Stimulated activated CD4-positive, alpha-beta T cell treated with anti-CD3 and anti-CD28 coated beads, Interleukin-1b, Interleukin-23, amount 100 ng/mL, for 4 hours (primary cell): ENCODE measurements at regions not wholly inside any gene's neighbourhood (a gene's known extent, or its start where the extent isn't known, plus 50 kb on each side); places are given as distances from the start of the nearest gene placed in this dataset.

Source experiments
- DNase-seq, 2 donors: peaks; one replicate each; pipeline ENCODE4 v3.0.0-alpha.2; 2020; ENCODE audit warnings: low read depth in 2 of 2

DNA sequence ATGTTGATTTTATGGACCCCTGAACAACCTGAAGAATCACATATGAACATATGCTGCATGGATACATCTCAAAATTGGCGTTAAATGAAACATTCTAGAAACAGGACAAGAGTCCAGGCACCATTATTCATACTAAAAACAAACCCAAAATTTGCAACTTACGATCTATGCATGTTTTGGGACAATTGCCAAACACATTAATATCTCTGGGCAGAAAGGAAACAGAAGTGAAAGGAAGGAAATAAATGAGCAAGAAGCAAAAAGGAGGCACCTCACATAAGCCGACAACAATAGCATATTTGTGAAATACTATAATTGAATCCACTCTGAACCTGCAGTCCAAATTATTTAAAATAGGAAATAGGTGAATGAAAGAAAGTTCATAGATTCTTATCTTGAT, 1505.3 kb downstream of the AACS start:
- DNase-seq, result no peak

DNA sequence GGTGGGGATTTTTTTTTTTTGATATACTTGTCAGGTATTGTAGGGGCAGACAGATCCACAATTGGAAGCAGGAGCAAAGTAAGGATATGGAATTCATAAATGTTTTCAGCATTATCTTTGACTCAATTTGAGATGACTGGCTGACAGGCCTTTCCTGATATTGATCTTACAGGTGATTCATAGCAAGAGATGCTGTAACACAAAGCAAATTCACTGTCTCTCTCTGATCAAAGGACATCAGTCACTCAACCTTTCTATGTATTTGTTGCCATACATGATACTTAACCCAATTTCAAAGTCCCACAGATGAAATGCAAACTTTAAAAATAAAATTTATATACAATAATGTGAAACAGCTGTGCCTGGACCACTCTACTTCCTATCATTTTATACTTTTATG, 1506.9 kb downstream of the AACS start:
- DNase-seq, result no peak

DNA sequence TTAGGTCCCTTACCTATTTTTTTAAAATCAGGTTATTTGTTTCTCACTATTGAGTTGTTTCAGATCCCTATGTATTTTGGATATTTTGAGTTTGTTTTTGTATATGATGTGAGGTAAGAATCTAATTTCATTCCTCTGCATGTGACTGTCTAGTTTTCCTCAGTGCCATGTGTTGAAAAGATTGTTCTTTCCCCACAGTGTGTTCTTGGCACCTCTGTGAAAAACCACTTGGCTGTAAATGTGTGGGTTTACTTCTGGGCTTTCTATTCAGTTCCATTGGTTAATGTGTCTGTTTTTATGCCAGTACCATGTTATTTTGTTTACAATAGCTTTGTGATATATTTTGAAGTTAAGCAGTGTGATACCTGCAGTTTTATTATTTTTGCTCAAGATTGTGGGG, 1516.4 kb downstream of the AACS start:
- no peak for DNase-seq

- no peak for DNase-seq
These were observed 1517.0 kb downstream of the AACS start for GRCh38 chr12:126582231-126582630.

- peak; percentile 3 to 15 for DNase-seq
These were observed 1523.5 kb downstream of the AACS start for GRCh38 chr12:126588586-126589249.

DNA sequence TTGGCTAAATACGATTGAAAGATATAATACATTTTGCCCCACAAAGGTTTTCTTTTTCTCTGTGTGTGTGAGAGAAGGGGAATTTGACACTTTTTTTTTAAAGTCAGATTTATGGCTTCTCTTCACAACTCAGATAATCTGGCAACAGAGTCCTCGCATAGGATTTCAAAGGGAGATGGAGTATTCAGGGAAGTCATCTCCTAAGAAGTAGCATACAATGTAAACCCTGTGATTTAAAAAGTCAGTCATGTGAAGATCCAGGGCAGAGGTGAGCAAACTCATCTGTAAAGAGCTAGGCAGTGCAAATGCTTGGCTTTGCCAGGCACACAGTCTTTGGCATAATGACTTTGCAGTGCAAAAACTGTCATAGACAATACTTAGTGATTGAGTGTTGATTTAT, 1526.3 kb downstream of the AACS start:
- no peak for DNase-seq

DNA sequence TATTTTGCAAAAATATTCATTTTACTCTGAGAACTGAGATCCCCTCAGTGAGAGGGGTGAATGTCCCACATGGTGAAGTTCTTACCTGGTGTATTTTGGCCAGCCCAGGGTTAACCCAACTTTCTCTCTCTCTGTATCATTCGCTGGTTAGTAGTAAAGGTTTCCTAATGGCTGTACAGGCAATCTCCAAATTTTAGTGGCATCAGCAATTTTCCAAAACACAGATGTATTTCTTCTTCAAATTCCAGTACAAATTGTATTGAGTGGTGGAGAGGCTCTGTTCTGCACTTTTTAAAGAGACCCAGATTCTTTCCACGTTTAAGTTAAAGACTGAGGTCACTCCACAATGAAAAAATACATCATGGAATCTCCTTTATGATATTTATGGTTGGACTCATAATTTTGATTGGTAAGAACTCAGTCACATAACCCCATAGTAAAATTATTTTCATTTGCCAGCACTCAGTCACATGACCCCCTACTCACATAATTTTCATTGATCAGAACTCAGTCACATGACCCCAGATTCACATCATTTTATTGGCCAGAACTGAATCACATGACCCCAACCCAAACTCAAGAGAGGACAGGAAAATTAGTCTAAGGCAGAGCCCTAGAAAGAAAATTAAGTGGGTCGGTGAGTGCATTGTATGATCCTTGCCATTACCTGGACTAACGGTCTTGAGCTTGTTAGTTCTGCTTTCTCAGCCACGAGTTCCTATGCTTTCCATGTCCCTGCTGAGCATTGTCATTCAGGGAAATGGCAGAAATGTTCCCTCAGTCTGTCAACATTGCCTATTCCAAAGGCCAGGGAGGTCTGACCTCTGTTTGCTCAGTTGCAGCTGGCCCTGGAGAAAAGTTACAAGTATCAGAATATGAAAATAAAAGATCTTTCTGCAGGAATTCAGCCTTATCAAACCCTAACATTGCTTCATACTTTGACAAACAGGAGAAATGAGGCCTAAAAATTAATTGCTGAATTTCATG, 1536.2 kb downstream of the AACS start:
- DNase-seq, result no peak

GRCh38 chr12:126602612-126603011, 1537.4 kb downstream of the AACS start:
- no peak for DNase-seq

DNA sequence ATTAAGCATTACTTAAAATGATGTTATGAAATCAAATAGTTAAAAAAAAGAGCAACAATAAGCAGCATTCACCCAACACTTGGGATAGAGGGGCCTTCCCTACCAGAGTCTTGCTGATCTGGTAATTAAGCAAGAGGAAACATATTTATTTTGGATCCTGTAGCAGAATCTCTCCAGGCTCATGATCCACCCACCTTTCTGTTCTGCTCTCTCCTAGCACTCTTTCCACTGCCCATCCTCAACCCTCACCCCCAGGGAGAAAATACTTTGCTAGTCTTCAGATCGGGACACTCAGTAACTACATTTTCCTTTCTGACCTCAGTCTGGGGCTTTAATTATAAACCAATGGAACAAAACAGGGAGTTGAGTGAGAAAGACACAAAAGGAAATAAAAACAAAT, 1541.9 kb downstream of the AACS start:
- no peak for DNase-seq

GRCh38 chr12:126607867-126608266, 1542.6 kb downstream of the AACS start:
- no peak for DNase-seq

GRCh38 chr12:126608607-126609175, 1543.5 kb downstream of the AACS start:
- no peak for DNase-seq

GRCh38 chr12:126616441-126616840, 1551.2 kb downstream of the AACS start:
- DNase-seq, result no peak

GRCh38 chr12:126617312-126617711, 1552.1 kb downstream of the AACS start:
- peak in 1 of 2 donors; percentile 1 for DNase-seq

- DNase-seq, result no peak
These were observed 1562.4 kb downstream of the AACS start for GRCh38 chr12:126627596-126627995.

GRCh38 chr12:126636821-126637220, 1571.6 kb downstream of the AACS start:
- no peak for DNase-seq

DNA sequence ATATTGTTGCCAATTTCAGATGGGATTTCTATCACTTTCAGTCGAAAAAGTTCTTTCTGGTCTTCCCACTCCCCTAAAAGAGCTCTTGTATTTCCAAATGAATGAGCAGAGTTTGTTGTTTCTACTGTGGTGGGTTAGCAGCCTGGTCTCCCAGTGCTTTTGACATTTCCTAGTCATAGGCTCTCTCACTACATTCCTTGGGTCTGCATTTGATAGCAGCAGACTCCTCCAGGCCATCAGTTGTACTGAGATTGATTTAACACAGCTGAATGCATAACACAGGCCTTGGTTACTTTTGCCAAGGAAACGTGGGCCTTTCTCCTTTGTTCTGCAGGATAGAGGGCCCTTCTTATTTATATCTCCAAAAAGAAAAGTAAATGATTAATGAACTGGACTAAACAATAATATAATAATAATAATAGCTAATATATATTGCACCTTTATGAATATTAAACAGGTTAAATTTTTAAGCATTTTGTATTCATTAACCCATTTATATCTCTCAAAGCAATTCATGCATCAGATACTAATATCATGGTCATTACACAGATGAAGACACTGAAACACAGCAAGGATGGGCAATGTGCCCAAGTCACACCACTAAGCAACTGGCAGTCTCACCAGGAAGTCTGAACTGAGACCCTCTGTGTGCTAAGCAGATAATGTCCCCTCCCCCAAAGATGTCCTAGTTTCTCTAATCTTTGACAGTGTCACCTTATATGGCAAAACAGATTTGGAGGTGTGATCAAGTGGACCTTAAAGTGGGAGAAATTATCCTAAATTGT, 1579.2 kb downstream of the AACS start:
- no peak for DNase-seq

DNA sequence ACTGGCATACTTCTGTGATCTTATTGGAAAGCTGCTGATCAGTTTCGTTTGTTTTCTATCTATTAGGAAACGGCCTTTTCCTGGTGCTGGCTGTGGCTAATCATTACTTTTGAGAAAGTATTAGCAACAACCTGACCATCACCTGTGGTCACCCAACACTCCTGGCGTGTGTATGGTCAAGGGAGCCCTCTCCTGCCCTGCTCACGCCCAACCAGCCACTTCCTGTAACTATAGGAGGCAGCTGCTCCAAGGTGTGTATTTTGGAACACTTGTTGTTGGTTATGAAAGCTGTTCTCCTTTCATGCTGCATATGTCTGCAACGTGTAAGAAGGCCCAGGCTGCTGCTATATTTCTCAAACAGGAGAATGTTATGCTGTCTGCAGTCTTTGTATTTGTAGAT, 1582.8 kb downstream of the AACS start:
- DNase-seq, result no peak

- no peak for DNase-seq
These were observed 1585.9 kb downstream of the AACS start for GRCh38 chr12:126651133-126651532.

- no peak for DNase-seq
These were observed 1598.3 kb downstream of the AACS start for GRCh38 chr12:126663304-126664094.

DNA sequence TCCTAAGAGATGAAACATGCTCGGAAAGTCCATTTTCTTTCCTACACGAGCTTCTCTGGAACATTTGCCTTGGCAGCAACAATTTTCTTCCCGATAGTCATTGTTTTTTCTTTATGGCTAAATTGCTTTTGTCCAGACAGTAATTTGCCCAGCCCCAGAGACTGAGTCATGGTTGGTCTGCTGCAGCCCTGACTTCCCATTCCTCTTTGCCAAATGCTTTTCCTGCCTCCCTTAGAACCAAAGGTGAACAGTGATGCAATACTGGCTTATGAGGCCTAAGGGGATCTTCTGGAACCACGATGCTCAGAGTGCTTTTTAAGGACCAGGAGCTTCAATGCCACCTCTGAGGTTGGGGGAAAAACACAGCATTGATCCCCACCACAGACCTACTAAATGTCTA, 1599.6 kb upstream of the TMEM132C start:
- no peak for DNase-seq

DNA sequence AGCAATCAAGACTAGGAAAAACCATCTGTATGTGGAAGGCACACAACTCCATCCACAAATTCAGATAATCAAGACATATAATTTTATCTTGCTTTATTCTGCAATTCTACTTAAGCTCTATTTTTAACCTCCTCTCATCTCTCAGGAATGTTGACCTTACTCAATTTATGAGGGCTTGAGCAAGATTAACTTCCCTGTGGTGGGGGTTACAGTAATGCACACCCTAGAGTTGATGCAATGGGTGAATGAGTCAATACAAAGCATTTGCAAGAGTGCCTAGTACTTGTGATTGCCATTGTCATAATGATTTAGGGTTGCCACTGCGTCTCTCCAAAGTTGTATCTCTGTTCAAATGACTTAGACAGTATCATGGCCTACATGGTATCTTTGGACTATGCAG, 1598.4 kb upstream of the TMEM132C start:
- DNase-seq, result no peak
